Tibial nerve (tissue), 4 donors: ENCODE measurements at regions not wholly inside any gene's neighbourhood (a gene's known extent, or its start where the extent isn't known, plus 50 kb on each side); places are given as distances from the start of the nearest gene placed in this dataset.

Experiments
- EP300 ChIP-seq, 2 donors: sonication (generic); formaldehyde crosslinking; IDR thresholded peaks; one replicate each; pipeline ENCODE4 v1.6.1; 2017; ENCODE audit warnings: antibody characterized with exemption in 2 of 2, mild to moderate bottlenecking in 1 of 2
- POLR2A ChIP-seq, 2 donors: fragments of 450-650 bp; IDR thresholded peaks; one replicate each; pipeline ENCODE4 v1.6.1; 2017; ENCODE audit warnings: antibody characterized with exemption in 2 of 2, mild to moderate bottlenecking in 2 of 2, moderate library complexity in 2 of 2
- TF ChIP-seq, protein P1 (sequence below), 5 experiments: fragments of 200-600 bp in 3 of 5; fragments of 450-650 bp in 2 of 5; sonication (generic) in 3 of 5; IDR thresholded peaks; one replicate each; pipeline ENCODE4 v1.5.1; 2016 to 2019; ENCODE audit warnings: antibody characterized with exemption in 5 of 5, mild to moderate bottlenecking in 3 of 5, moderate library complexity in 2 of 5

DNA sequence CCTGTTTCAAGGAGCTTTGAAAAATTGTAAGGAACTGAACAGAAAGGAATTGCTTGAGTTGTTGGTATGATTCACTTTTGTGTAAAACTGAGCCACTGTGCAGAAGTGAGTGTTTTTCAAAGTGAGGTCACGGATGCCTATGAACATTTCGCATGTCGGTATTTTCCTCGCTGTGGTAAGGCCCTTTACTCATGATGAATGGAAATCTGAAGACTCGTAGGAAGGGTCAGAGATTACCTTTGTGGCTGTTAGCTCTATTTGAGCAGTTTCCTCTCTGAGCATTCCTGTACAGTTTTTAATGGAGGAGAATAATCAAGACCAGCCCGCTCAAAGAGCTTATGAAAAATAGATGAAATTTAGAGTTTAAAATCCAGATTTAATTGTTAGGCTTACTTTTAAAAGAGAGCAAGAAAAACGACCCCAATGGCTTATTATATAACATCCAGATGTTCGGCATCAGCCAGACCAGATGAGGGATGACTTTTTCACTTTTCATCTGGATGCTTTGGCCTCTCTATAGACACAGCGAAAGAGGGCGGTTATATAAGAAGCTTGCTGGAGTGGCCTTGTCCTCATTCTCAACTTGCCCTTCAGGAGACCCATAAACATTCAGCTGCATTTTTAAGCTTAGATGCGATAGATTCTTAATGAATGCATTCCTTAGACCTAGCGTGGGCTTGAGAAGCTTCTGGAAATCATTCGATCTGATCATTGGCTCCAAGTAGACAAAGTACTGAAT, 99.5 kb downstream of the CD83 start:
- TF ChIP-seq, protein P1, sequence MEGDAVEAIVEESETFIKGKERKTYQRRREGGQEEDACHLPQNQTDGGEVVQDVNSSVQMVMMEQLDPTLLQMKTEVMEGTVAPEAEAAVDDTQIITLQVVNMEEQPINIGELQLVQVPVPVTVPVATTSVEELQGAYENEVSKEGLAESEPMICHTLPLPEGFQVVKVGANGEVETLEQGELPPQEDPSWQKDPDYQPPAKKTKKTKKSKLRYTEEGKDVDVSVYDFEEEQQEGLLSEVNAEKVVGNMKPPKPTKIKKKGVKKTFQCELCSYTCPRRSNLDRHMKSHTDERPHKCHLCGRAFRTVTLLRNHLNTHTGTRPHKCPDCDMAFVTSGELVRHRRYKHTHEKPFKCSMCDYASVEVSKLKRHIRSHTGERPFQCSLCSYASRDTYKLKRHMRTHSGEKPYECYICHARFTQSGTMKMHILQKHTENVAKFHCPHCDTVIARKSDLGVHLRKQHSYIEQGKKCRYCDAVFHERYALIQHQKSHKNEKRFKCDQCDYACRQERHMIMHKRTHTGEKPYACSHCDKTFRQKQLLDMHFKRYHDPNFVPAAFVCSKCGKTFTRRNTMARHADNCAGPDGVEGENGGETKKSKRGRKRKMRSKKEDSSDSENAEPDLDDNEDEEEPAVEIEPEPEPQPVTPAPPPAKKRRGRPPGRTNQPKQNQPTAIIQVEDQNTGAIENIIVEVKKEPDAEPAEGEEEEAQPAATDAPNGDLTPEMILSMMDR (IDR thresholded peaks at IDR 0.05), result no peak
- TF ChIP-seq POLR2A (IDR thresholded peaks at IDR 0.05) (no peak), EP300 (IDR thresholded peaks at IDR 0.05) (no peak)
